ENCODE measurements at regions not wholly inside any gene's neighbourhood (a gene's known extent, or its start where the extent isn't known, plus 50 kb on each side); places are given as distances from the start of the nearest gene placed in this dataset.

DNA sequence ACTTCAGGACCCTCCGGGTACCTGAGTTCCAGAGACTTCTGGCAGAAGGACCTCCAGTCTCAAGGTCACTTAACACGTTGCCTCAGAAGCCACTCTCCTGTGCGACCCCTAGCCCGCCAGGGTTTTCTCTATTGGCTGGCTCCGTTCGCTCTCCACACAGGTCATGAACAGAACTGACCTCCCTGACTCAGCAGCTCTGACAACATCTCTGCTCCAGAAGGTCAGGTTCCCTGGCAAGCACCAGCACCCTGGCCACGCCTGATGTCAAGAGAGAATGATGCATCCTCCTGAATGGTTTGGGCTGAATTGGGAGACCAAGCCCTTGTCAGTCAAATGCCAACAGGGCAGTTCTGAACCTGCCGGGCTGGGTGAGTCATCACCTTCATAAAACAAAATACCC lies 84.3 kb upstream of the TMEM45B start (continued):
- TF ChIP-seq REST (IDR thresholded peaks at IDR 0.05; ENCODE audit: low read depth) (no peak), CBX3 (IDR thresholded peaks at IDR 0.05; ENCODE audit: low read depth) (no peak), SIN3A (IDR thresholded peaks at IDR 0.05; ENCODE audit: low read depth) (no peak), RAD21 (IDR thresholded peaks at IDR 0.05; ENCODE audit: low read depth) (no peak), SP1 (IDR thresholded peaks at IDR 0.05; ENCODE audit: low read depth) (no peak)

- CTCF ChIA-PET, result no interaction called here
- H3K4me1 ChIP-seq (ENCODE audit: control insufficient read depth in 1 of 2, insufficient read depth in 2 of 2, low read length in 2 of 2), result peaks cover 0 to 3% of the 10 kb centered on the region in 2 experiments; a peak in 2 of 4 replicates
These were observed 82.7 kb upstream of the TMEM45B start for GRCh38 chr11:129732941-129733340.

More at GRCh38 chr11:129732941-129733340, 82.7 kb upstream of the TMEM45B start:
- no peak for DNase-seq (ENCODE audit: low read depth, low spot score)
- Histone ChIP-seq H3K27ac (ENCODE audit: low read depth, low read length) (no peak overlapping the region), H3K4me3 (replicated peaks in 1 of 2; ENCODE audit: low read depth in 1 of 2, low read length in 2 of 2) (no peak overlapping the region), H4K20me1 (ENCODE audit: insufficient read depth) (no peaks in the 10 kb centered on the region), H2AFZ (ENCODE audit: low read depth, low read length, poor library complexity, severe bottlenecking) (no peak overlapping the region), H3K9ac (ENCODE audit: low read length) (no peak overlapping the region), H3K9me2 (ENCODE audit: insufficient read depth) (no peaks in the 10 kb centered on the region), H3K4me2 (ENCODE audit: low read length) (no peak overlapping the region), H3K79me2 (ENCODE audit: insufficient read depth, low read length) (no peaks in the 10 kb centered on the region), H3K27me3 (ENCODE audit: insufficient read depth, low read length) (peaks cover 3% of the 10 kb centered on the region; the same call in 1 of the 2 replicates), H3K36me3 (ENCODE audit: control insufficient read depth in 1 of 2, insufficient read depth in 2 of 2, low read length in 2 of 2) (no peaks in the 10 kb centered on the region), H3K9me3 (ENCODE audit: control insufficient read depth in 1 of 2, insufficient read depth in 1 of 2, low read depth in 1 of 2, low read length in 2 of 2) (no peaks in the 10 kb centered on the region)
- TF ChIP-seq ELF1 (IDR thresholded peaks at IDR 0.05; ENCODE audit: borderline replicate concordance, low read depth) (no peak), EZH2phosphoT487 (IDR thresholded peaks at IDR 0.05; ENCODE audit: borderline replicate concordance) (no peak), CTCF (IDR thresholded peaks at IDR 0.05 in 2 of 3, conservative IDR thresholded peaks at IDR 0.05 in 1 of 3; ENCODE audit: borderline replicate concordance in 1 of 3, insufficient read depth in 1 of 3, low read depth in 2 of 3, low read length in 2 of 3) (no peak), ATF3 (IDR thresholded peaks at IDR 0.05) (no peak), POLR2A (IDR thresholded peaks at IDR 0.05; ENCODE audit: borderline replicate concordance, extremely low read depth, insufficient read depth, insufficient read length) (no peak), EGR1 (IDR thresholded peaks at IDR 0.05; ENCODE audit: low read depth) (no peak), SRF (IDR thresholded peaks at IDR 0.05; ENCODE audit: low read depth) (no peak), EZH2 (IDR thresholded peaks at IDR 0.05) (no peak), FOSL1 (IDR thresholded peaks at IDR 0.05; ENCODE audit: low read depth) (no peak), SP1 (IDR thresholded peaks at IDR 0.05; ENCODE audit: low read depth) (no peak)
- no TSS peak for BruUV-seq (replicated peaks)
- ChIA-PET POLR2A (no interaction called here), RAD21 (ENCODE audit: low non-redundant PET in 1 of 2, low total read pairs in 2 of 2, uncharacterized antibody in 2 of 2, unreplicated experiment in 2 of 2) (no interaction called here)
- ATAC-seq, result no peak
- intact Hi-C loops (cut with micrococcal nuclease), result no loop called here

Data from HCT116 (cell line).